SJCRH30 (cell line): ENCODE measurements at regions not wholly inside any gene's neighbourhood (a gene's known extent, or its start where the extent isn't known, plus 50 kb on each side); places are given as distances from the start of the nearest gene placed in this dataset.

ENCODE experiments used
- DNase-seq, 2 experiments: peaks; one replicate each; pipeline ENCODE4 v3.0.0-alpha.2; 2015 to 2020
- H3K27ac ChIP-seq: fragments of 250-450 bp; sonication (Bioruptor Pico); 2 replicates; pipeline ENCODE4 v1.5.1; 2020; ENCODE audit warnings: mild to moderate bottlenecking, moderate library complexity
- H3K27me3 ChIP-seq: fragments of 250-450 bp; sonication (Bioruptor Pico); 2 replicates; pipeline ENCODE4 v1.5.1; 2020; ENCODE audit warnings: mild to moderate bottlenecking, moderate library complexity
- H3K36me3 ChIP-seq: fragments of 250-450 bp; sonication (Bioruptor Pico); 2 replicates; pipeline ENCODE4 v1.5.1; 2020; ENCODE audit warnings: mild to moderate bottlenecking, moderate library complexity
- H3K4me1 ChIP-seq: fragments of 250-450 bp; sonication (Bioruptor Pico); 2 replicates; pipeline ENCODE4 v1.5.1; 2020; ENCODE audit warnings: mild to moderate bottlenecking, moderate library complexity
- H3K4me3 ChIP-seq: fragments of 250-450 bp; sonication (Bioruptor Pico); 2 replicates; pipeline ENCODE4 v1.5.1; 2020; ENCODE audit warnings: mild to moderate bottlenecking, moderate library complexity
- H3K9me3 ChIP-seq: fragments of 250-450 bp; sonication (Bioruptor Pico); replicated peaks from 2 replicates; pipeline ENCODE4 v1.5.1; 2020; ENCODE audit warnings: mild to moderate bottlenecking, moderate library complexity

DNA sequence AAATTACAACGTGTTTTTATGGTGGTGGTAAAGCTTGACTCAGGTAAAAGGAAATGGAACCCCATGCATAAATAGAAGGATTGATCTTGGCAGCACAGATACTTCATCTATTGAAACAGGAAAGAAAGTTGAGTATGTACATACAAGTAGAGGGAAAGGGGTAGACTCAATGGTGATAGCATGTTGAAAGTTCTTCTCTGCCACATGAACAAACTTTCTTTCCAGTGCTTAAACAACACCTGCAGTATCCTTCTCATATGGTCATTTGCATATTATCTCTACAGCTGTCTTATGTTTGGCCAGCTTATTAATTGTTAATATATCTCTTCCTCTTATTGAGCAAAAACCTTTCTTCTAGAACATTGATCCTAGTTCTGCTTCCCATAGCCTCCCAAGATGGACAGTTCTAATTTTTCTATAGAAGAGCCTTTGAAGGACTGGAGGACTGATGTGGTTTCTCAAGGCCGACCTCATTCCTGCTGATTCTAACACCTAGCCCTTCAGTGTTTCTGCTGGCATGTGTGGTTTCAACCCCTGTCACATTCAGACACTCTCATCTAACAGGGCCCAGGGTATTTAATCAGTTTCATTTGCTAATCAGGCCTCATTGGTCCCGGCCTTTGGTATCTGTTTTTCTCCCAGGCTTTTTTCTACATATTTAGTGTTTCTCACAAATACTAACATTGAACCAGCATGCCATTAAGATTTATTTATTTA lies 108.1 kb upstream of the SPRY1 start:
- Histone ChIP-seq H3K9me3 (peaks cover 20% of the 10 kb centered on the region), H3K27ac (no peak overlapping the region), H3K4me1 (peaks cover 10% of the 10 kb centered on the region; the same call in 1 of the 2 replicates), H3K27me3 (no peaks in the 10 kb centered on the region), H3K36me3 (no peaks in the 10 kb centered on the region), H3K4me3 (no peak overlapping the region)
- no peak for DNase-seq

DNA sequence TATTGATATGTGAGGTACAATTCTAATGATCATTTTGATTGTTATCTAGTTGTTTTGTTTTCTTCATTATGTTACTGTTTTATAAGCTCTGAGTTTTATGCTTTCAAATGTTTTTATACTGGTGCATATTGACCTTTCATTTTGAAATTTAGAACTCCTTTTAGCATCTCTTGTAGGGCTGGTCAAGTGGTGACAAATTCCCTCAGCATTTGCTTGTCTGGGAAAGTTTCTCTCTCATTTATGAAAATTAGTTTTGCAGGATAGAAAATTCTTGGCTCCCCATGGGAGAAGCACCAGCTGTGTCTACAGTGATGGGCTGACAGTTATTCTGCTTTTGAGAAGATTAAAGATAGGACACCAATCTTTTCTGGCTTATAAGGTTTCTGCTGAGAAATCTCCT lies 105.3 kb upstream of the SPRY1 start:
- Histone ChIP-seq H3K9me3 (peaks cover 20% of the 10 kb centered on the region), H3K4me3 (no peak overlapping the region), H3K27ac (no peak overlapping the region), H3K36me3 (no peaks in the 10 kb centered on the region), H3K27me3 (no peaks in the 10 kb centered on the region), H3K4me1 (no peaks in the 10 kb centered on the region)
- DNase-seq, result peak in 1 of 2 experiments; percentile 22

DNA sequence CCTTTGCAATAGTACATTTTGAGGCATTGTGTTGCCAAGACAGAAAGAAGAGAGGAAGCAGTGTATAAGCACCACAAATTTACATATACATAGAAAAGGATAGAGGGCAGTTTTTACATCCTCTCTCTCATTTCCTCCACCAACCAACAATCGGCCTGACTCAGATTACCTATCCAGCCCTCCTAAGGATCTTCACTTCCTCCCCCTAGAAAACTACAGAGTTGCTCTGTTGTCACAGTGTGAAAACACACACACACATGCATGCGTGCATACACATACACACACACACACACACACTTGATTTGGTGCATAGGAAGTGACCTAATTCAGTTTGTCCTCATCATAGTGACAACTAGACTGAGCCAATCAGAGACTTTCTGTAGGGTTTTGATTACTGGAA lies 98.8 kb upstream of the SPRY1 start:
- Histone ChIP-seq H3K27me3 (no peaks in the 10 kb centered on the region), H3K4me3 (no peak overlapping the region), H3K36me3 (no peaks in the 10 kb centered on the region), H3K4me1 (peaks cover 15% of the 10 kb centered on the region), H3K27ac (no peak overlapping the region), H3K9me3 (no peaks in the 10 kb centered on the region)
- DNase-seq, result no peak

DNA sequence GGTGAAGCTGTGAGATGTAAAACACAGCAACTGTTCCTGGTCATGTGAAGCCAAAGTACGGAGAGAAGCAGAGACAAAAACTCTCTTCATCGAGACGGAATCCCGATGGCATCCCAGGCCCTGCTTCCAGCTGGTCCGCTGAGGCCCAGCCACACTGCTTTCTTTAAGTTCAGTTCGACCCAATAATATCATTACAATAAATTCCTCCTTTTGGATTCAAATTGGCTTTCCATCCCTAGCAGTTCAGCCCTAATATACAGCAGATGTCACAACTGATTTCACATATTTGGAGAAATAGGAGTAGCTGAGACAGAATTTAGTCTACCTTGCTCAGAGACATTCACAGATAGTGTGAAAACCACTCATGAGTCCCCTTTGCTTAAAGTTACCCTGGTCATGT lies 98.3 kb upstream of the SPRY1 start:
- H3K4me3 ChIP-seq, result no peak overlapping the region
- H3K9me3 ChIP-seq, result no peaks in the 10 kb centered on the region
- peaks cover 15% of the 10 kb centered on the region for H3K4me1 ChIP-seq
- H3K36me3 ChIP-seq, result no peaks in the 10 kb centered on the region
- H3K27ac ChIP-seq, result no peak overlapping the region
- no peaks in the 10 kb centered on the region for H3K27me3 ChIP-seq
- DNase-seq, result no peak

DNA sequence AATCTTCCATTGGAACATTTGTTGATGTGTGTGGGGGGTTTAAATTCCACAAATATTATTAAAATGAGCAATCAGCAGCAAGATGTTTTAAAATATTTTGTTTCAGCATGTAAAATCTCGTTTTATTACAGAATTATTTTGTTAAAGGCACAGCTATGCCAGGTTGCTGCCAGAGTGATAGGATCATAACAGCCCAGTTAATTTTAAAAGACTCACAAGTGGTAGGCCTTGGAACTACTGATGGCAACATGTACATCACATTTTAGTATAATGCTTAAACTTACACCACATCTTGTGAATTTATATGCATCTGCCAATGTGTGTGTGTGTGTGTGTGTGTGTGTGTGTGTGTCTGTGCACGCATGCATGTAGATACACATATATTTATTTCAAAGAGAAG lies 97.8 kb upstream of the SPRY1 start:
- DNase-seq, result no peak
- Histone ChIP-seq H3K4me1 (peaks cover 15% of the 10 kb centered on the region), H3K36me3 (no peaks in the 10 kb centered on the region), H3K9me3 (no peaks in the 10 kb centered on the region), H3K4me3 (no peak overlapping the region), H3K27me3 (no peaks in the 10 kb centered on the region), H3K27ac (no peak overlapping the region)

DNA sequence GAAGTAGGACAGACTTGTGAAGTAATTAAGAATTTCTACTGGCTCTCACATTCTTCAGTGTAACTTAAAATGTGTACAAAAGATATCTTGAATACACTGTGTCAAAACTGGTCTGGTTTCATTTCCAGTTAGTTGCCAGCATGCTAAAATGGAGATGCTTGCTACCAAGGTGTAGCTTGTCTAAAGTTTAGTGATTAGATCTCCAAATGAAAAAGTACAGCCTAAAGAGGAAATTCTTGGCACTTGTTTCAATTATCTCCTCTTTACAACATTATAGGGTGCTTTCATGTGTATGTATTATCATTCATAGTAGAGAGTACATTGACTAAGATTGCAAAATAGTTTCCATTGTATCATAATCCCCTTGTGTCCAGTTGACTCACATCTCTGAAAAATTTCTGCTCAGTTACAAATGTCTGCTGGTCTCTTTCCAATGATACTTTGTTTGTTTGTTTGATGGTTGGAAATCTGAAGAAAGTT lies 97.3 kb upstream of the SPRY1 start:
- Histone ChIP-seq H3K36me3 (no peaks in the 10 kb centered on the region), H3K27ac (no peak overlapping the region)
- no peak for DNase-seq

DNA sequence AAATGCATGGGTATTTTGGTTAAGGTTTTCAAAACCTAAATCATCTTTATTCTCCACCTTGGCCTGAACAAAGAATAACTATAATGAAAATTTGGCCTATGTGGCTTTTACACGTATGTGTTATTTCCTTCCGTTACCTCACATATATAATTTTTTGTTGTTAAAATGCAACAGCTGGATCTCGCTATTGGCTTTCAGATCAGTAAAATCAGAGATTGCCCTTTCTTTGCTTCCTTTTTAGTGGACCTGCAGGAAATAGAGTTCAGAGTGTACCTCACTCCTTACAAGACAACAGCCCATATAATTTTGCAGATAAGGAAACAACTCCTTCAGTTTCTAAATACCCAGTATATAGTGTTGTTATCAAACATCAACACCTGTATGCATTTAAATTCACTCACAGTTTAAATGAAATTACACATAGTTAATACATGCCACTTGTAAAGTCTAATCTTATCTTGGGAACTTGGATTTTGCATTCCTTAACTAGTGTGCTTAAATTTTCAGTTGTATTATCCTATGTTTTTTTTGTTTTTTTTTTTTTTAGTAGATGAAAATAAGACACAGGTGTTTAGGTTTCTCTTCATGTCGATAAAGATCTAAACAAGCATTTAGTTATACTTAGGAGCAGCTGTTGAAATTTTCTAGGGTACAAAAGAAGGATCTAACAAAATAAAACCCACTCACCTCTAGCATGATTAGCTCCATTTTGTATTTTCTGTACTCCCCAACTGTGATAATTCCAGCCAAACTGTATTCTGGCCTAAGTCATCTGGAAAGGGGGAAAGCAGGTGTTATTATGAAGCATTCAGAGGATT lies 96.2 kb upstream of the SPRY1 start:
- Histone ChIP-seq H3K9me3 (no peaks in the 10 kb centered on the region), H3K27me3 (no peaks in the 10 kb centered on the region), H3K36me3 (no peaks in the 10 kb centered on the region), H3K27ac (no peak overlapping the region), H3K4me1 (peaks cover 22% of the 10 kb centered on the region), H3K4me3 (no peak overlapping the region)
- no peak for DNase-seq

More for the DNA sequence above, 97.3 kb upstream of the SPRY1 start:
- H3K4me3 ChIP-seq, result no peak overlapping the region
- peaks cover 15% of the 10 kb centered on the region for H3K4me1 ChIP-seq
- H3K27me3 ChIP-seq, result no peaks in the 10 kb centered on the region
- no peaks in the 10 kb centered on the region for H3K9me3 ChIP-seq

DNA sequence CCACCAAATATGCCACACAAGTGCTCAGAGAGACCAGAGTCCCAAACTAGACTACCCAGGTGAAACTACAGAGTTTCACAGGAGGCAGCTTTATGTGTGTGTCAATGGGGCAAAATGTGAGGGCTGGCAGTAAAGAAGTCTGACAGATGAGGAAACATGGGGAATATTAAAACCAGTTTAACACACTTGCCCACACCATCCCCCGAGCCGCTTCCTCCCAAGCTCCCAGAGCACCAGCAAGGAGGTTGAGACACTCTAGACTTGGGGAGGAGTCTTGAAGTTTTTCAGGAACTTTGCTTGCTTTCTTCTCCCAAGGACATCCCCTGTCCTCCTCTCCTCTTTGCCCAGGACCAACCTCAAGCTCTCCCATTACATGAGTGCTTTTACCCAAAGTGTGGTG lies 94.7 kb upstream of the SPRY1 start:
- no peak for DNase-seq
- Histone ChIP-seq H3K27me3 (no peaks in the 10 kb centered on the region), H3K9me3 (no peaks in the 10 kb centered on the region), H3K4me3 (no peak overlapping the region), H3K4me1 (peaks cover 27% of the 10 kb centered on the region), H3K36me3 (no peaks in the 10 kb centered on the region), H3K27ac (no peak overlapping the region)

DNA sequence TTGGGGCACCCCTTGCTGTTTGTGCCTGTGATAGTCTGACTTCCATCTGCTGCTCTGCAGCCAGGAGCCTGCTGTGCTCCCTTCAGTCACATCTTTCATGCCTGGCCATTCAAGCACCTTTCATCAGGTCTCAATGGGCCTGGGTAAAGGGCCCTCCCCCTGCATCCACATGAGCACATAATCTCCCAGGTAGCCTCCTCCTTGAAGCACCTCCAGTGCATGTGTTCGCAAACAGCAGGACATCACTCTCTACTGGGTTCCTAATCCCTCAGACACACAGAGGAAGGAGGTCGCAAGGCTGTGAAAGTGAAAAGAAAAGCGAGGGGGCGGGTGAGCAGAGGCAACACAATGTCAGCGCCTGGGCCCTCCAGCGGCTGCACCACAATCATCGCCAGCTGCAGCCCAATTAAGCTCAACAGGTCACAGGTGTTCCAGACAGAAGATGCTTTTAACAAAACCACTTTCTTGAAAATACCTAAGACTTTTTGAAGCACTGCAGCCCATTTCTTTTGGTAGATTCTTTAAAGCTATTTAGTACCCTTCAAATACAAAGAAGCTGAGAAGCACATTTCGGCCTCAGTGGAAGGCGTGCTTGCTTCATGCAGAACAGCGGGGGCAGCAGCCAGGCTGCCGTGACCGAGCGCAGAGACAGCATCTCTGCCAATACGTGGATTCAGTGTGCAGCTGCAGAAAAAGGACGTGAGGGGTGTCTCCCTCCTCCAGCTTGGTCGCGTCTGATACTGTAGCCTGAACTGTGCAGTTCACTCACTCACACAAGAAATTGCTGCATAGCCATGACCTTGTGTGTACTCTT lies 92.2 kb upstream of the SPRY1 start:
- Histone ChIP-seq H3K4me3 (peak overlapping the region; percentile 35), H3K4me1 (peaks cover 27% of the 10 kb centered on the region), H3K27ac (peak overlapping the region; percentile 53; the same call in 1 of the 2 replicates), H3K9me3 (no peaks in the 10 kb centered on the region; the same call in 1 of the 2 replicates), H3K36me3 (no peaks in the 10 kb centered on the region), H3K27me3 (no peaks in the 10 kb centered on the region)
- peak; percentile 35 to 52 for DNase-seq

DNA sequence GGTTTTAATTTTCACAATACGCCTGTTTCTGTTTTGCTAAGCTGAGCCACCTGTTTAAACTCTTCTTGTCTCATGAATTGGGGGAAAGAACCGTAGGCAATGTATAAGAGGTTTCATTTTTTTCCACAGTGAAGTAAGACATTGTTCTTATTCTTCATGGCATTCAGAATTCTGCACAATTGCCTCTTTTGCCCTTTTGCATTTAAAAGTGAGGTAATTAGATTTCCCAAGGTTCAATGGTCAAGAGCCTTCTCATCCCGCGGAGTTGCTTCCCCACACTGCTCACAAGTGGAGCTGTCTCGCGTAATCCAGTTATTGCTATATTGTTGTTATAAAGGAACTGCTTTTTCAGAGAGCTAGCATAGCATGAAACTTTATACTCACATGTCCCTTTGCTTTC lies 90.9 kb upstream of the SPRY1 start:
- DNase-seq, result peak; percentile 32 to 77
- Histone ChIP-seq H3K4me3 (peak overlapping the region; percentile 35), H3K36me3 (no peaks in the 10 kb centered on the region), H3K27ac (peak overlapping the region; percentile 53), H3K9me3 (no peaks in the 10 kb centered on the region; the same call in 1 of the 2 replicates), H3K27me3 (no peaks in the 10 kb centered on the region), H3K4me1 (peaks cover 16% of the 10 kb centered on the region)

DNA sequence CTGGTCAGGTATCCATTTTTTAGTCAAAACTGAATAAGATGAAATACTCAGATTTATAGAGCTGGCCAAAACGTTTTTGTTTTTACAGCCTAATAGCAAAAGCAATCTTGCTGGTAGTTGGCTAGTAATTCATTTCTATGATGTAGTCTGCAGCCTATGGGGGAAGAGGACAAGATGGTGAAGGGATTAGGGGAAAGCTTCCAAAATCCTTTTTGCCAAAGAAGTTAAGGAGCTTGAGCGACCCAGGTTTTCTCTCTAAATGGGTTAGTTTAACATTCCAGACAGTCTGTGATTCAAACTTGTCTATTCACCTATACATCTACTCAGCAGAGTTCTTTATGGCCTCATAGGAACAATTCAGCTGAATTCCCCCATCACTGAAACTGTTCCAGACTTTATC lies 89.8 kb upstream of the SPRY1 start:
- peaks cover 11% of the 10 kb centered on the region for H3K4me1 ChIP-seq
- H3K36me3 ChIP-seq, result no peaks in the 10 kb centered on the region
- H3K4me3 ChIP-seq, result no peak overlapping the region
- H3K27ac ChIP-seq, result no peak overlapping the region
- no peaks in the 10 kb centered on the region; the same call in 1 of the 2 replicates for H3K9me3 ChIP-seq
- no peak for DNase-seq
- no peaks in the 10 kb centered on the region for H3K27me3 ChIP-seq

DNA sequence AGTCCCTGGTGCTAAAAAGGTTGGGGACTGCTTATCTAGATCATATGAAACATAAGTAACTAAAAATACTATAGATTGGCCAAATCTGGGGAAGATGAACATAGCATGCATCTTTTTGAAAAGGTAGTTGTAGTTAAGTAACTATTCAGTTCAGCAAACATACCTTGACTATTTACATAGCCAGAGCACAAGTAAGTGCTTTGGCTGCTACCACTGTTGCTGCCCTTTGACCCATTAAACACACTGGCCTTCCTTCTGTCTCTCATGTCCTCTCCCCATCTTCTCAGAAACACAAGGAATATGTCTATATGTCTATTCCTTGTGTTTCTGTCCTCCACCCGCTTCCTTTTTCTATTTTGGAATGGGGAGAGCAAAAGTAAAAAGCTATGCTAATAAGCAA lies 87.9 kb upstream of the SPRY1 start:
- H3K27ac ChIP-seq, result no peak overlapping the region
- no peaks in the 10 kb centered on the region for H3K27me3 ChIP-seq
- H3K36me3 ChIP-seq, result 0 out of 2 replicates have a peak, but pooled peaks cover under 1% of the 10 kb centered on the region
- DNase-seq, result no peak
- no peaks in the 10 kb centered on the region; the same call in 1 of the 2 replicates for H3K9me3 ChIP-seq
- no peak overlapping the region for H3K4me3 ChIP-seq
- H3K4me1 ChIP-seq, result peaks cover 11% of the 10 kb centered on the region

DNA sequence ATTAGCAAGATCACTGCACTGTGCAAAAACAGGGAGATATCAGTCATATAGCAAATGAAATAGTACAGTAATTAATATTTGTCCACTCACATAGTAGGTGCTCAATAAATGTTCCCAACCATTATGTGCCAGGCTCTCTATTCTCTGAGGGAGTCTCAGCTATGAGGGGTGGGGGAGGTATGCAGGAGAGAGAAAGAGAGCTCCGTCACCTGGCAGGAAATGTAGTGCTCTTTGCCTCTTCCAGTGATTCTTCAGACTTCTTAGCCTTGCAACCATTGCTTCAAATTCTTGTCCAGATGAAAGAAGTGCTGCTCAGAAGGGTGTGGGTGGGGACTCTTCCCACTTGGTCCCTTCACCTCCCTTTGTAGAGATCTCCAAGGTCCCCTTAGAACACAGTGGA lies 84.5 kb upstream of the SPRY1 start:
- Histone ChIP-seq H3K4me1 (no peaks in the 10 kb centered on the region), H3K9me3 (no peaks in the 10 kb centered on the region; the same call in 1 of the 2 replicates), H3K4me3 (no peak overlapping the region), H3K36me3 (peaks cover 6% of the 10 kb centered on the region), H3K27ac (no peak overlapping the region), H3K27me3 (no peaks in the 10 kb centered on the region)
- DNase-seq, result no peak

DNA sequence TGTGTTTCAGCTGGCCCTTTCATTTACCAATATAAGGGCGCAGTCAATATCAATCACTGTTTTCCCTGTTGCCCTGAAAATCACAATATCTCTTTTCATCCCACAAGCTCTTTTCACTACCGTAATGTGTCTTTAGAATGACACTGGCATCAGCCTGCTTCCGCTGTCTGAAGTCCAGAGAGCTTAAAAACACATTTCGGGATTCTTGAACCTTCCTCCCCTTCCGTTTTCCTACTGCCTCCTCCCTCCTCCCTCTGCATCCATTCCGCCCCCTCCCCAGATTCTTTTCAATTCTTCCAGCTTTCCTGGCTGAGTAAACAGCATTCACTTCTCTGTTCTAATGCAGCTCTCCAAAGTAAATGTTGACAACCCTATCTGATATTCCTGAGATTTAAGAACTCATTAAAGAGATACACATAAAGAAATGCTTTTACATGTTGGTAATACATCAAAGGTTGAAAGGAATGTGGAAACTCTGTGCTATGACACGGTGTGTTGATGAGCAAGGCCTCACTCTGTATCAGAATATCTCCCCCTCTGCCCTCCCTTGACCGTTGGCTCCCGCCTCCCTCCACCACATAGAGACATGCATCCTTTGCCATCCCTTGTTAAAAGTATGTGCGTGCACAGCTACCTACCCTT lies 83.5 kb upstream of the SPRY1 start:
- Histone ChIP-seq H3K4me3 (no peak overlapping the region), H3K9me3 (peaks cover 1% of the 10 kb centered on the region; the same call in 1 of the 2 replicates), H3K4me1 (no peaks in the 10 kb centered on the region), H3K36me3 (peaks cover 6% of the 10 kb centered on the region), H3K27me3 (no peaks in the 10 kb centered on the region), H3K27ac (no peak overlapping the region)
- DNase-seq, result no peak
